HG03469 (cell line): ENCODE measurements at regions not wholly inside any gene's neighbourhood (a gene's known extent, or its start where the extent isn't known, plus 50 kb on each side); places are given as distances from the start of the nearest gene placed in this dataset.
A peak's percentile ranks its signal among the peaks of the same experiment; 100 is the strongest.

ENCODE experiments used
- ATAC-seq: cut with Tn5 transposase; IDR thresholded peaks from one replicate; pipeline ENCODE4 v1.9.1; 2021; ENCODE audit warnings: mild to moderate bottlenecking, moderate library complexity, moderate number of reproducible peaks; ENCODE audit not compliant: unreplicated experiment

DNA sequence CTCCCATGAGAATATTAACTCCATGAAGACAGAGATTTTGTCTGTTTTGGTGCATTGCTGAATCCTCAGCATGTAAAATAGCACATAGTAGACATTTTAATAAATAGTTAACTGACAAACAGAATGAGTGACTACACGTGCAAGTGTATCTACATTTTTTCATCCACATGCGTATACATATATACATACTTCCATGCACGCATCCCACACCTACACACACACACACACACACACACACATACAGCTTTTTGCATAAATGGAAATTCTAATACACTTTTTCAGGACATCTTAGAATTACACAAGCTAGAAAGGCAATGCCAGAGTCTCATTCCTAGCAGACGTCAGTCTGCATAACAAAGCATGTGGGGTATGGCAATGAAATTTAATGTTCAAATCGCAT lies 139.7 kb upstream of the LRFN2 start:
- ATAC-seq = no peak

GRCh38 chr6:40725390-40725789 lies 138.2 kb upstream of the LRFN2 start:
- no peak for ATAC-seq

GRCh38 chr6:40724886-40725285 lies 137.7 kb upstream of the LRFN2 start:
- ATAC-seq = no peak

DNA sequence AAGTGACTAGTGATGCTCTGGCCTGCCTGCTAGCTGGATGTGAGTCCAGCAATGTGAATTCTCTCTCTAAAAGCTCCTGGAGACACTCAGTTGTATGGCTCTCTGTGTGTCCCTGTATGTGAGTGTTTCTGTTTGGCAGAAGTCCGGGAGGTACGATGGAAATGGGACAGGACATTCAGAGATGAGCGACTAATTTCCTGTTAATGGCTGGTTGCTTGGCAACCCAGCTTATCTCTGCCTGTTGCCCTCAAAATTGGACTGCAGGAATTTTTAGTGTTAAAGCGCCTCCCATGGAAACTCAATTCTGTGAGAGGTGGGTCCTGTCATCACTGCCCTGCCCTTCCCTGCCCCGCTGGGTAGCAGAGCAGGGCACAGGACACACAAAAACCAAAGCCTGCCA lies 136.8 kb upstream of the LRFN2 start:
- no peak for ATAC-seq

DNA sequence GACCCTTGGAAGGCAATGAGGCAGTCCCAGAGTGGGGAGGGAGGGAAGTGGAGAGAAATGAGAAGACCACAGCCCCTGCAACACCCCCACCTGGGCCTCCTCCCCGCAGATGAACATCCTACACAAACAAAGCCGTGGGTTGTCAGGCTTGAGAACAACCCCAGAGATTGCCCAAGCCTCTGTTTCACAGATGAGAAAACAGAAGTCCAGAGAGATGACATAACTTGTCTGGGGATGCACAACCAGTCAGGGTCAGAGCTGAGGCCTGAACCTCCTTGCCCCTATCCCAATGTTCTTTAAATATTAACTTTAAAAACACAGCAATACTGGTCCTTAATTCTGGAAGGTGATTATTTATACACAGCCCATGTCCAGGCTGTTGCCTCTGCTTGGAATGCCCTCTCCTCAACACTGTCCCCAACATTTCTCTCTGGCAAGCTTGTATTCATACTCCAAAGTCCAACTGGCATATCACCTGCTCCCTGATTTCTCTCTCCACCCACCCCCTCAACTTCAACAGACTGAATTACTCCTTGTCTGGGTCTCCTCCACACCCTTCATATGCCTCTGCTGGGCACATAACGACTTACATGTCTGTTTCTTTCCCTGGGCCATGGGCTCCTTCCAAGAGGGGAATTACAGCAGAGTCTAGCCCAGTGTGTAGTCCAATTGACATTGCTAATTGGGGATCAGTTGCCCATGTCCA lies 135.5 kb upstream of the LRFN2 start:
- no peak for ATAC-seq

GRCh38 chr6:40722091-40722490 lies 134.9 kb upstream of the LRFN2 start:
- no peak for ATAC-seq

DNA sequence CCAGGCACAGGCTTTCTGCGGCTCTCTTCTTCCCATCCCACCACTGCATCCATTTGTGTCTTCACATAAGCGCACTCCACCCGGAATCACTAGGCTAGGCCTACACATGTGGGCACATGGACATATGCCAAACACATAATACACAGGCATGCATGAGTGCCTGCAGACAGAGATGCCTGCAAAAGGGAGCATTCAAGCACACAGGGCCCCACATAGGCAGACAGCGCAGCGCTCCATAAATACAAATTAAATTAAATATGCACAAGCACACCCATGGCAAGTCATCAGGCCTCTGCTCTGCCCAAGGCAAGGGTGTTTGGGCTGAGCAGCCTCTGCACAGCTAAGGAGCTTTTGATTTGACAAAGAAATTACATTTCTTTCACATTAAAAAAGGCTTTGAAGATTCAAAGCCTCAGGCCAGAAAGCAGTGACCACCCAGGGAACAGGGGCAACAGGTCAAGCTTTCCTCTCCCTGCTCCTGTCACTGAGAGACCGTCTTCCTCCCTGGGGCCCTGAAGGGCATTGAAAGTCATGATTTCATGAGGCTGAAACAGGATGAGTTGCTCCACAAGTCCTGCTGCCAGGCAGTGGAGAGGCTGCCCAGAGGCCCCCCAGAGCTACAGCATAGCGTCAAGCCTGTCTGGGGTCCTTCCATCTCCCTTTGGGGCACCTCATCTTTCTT lies 134.2 kb upstream of the LRFN2 start:
- no peak for ATAC-seq

- ATAC-seq = no peak
Observed at GRCh38 chr6:40720375-40720748, 133.2 kb upstream of the LRFN2 start.

DNA sequence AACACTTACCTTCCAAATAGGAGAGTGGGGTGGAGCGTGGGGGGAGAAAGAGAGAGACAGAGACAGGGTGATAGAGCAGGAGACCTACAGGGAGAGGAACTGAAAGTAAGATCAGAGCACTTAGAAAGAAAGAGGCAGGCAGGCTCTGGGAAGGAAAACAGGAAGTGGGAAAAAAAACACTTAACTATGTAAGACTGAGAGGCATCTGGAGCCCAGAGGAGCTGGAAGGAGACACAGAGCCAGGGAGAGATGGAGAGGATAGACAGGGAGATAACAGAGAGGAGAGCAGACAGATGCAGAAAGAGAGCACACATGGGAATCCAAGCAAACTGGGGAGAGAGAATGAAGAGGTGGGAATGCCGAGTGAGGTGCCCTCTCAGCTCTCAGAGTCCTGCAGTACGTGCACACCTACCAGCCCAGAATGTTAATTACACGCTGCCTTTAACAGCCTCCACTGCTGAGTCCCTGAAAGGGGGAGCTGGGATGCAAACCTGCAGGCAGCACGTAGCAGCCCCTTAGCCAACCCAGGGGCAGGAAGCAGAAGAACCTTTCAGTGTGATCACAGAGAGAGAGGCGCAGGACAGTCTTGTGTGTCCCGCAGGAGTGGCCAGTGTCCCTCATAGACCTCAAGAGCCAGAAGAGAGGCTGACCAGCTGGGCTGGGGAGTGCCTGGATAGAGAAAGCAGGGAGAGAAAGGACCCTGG lies 132.7 kb upstream of the LRFN2 start:
- peak; percentile 48 for ATAC-seq

GRCh38 chr6:40718401-40718800 lies 131.2 kb upstream of the LRFN2 start:
- no peak for ATAC-seq

DNA sequence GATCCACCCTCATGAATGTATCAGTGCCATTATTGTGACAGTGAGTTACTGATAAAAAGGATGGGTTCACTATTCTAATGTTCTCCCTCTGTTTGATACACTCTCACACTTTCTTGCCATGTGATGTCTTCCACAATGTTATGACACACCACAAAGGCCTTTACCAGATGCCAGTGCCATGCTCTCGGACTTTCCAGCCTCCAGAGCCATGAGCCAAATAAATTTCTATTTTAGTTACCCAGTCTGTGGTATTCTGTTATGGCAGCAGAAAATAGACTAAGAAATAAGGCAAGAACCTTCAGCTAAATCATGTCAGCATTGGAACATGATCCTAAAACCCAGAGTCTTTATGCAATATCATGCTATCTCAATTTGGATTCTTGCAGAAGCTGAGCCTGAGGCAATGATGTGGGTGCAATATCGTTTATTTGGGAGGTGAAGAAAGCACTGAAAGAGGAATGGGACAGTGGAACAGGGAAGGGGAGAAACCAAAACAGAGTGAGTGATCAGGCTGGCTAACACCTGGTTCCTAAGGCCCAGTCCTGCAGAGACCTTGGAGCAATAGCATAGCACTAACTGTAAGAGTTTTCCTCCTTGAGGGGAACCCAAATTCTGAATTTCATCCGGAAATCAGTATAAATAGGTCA lies 130.4 kb upstream of the LRFN2 start:
- no peak for ATAC-seq

GRCh38 chr6:40715570-40716403 lies 128.6 kb upstream of the LRFN2 start:
- no peak for ATAC-seq

DNA sequence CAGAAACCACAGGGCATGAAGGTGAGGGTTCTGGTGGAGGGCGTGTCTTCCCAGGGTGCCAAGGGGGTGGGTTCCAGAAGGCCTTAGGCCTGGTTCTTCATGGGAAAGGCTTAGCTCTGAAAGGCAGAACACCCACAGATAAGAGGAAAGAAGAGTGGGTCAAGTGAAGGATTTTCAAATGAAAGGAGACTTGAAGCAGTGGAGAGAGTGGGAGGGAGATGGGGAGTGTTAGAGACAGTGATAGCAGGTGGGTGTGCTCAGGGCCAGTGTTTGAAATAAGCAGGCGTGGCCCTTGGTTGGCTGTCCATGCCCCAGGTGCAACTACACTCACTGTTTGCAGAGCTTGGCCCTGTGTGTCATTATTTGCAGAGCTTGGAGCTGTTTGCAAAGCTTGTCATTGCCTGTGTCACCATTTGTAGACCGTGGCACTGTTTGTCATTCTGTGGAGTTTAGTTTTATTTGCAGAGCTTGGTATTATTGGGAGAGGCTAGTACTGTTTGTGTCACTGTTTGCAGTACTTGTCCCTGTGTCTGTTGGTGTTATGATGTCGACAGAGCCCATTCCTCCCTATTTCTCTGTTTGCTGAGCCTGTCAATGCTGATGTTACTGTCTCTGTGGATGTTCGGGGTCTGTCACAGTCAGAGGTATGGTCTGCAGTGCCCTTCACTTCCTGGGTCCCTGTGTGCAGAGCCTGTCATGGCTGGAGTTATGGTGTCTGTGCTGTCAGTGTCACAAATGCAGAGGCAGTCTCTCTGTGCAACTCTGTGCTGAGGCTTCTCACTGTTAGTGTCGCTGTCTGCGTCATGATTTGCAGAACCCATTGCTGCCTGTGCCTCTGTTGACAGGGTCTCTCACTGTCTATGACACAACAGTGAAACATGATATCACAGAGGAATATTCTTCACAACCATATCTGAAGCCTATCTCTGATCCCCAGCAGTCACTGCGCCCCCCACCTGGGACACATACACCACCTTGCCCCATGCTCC lies 127.7 kb upstream of the LRFN2 start:
- no peak for ATAC-seq

GRCh38 chr6:40714143-40714542 lies 127.0 kb upstream of the LRFN2 start:
- no peak for ATAC-seq

- ATAC-seq = no peak
Observed at GRCh38 chr6:40713002-40713719, 126.0 kb upstream of the LRFN2 start.

DNA sequence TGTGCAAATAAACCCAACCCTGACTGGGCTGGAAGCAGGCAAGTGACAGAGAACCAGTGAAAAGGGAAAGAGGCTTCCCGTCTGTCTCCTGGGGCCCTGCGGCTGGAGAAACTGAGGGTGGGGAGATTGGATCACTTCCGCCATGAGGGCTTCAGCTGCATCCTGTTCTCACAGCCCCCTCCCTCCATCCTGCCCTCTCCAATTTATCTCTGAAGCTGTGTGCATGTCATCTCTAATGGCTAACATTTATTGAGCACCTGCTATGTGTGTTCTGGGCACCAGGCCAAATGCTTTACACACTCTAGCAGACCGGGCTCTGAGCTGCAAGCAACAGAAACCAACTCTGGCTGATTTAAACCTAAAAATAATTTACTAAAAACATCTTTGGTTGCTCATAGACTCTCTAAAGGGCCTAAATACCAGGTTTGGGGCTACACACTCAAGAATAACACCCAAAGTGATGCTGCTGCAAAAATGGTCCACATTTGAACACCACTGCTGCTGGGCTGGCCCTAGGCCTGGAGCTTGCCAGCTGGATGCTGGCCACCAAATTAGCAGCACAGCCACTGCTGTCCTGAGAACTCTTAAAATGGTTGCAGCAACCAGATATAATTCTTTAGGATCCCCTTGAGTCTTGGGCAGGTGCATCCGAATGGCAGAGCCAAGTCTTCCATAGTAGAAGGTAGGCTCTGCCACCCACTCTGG lies 123.6 kb upstream of the LRFN2 start:
- ATAC-seq = no peak

DNA sequence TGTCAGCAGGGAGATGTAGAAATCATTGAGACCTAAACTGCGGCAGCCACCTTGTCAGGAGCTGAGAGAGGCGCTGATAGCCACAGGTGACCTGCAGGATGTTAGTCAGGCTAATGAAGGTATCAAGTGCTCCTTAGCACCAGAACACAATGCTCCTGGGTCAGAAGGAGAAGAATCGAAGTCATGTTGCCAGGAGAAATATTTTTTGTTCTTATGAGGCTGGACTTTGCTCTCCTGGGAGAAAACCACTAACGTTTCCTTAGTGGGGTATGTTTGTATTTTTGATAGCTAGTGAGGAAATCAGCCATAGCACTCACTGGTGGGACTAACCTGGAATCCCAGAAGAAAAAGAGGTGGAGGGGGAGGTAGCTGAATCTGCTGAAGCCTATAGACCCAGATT lies 120.9 kb upstream of the LRFN2 start:
- ATAC-seq = no peak

- no peak for ATAC-seq
Observed at GRCh38 chr6:40706178-40706577, 119.0 kb upstream of the LRFN2 start.
